NOMO-1 (cell line): ENCODE measurements at regions not wholly inside any gene's neighbourhood (a gene's known extent, or its start where the extent isn't known, plus 50 kb on each side); places are given as distances from the start of the nearest gene placed in this dataset.

Experiments used
- DNase-seq, 2 experiments: peaks; one replicate each; lab custom pipeline; 2025; ENCODE audit not compliant: unreplicated experiment in 2 of 2; lab: John Stamatoyannopoulos, UW

DNA sequence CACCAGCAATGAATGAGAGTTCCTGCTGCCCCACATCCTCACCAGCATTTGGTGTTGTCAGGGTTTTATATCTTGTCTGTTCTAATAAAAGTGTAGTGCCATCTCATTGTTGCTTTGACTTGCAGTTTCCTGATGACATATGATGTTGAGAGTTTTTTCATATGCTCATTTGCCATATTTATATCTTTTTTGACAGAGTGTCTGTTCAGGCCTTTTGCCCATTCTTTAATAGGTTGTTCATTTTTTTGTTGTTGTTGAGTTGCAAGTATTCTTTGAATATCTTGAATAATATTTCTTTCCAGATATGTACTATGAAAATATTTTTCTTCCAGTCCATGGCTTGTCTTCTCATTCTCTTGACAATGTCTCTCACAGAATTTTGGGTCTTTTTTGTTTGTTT is 111.7 kb upstream of the KCNJ15 start:
- no peak for DNase-seq

- DNase-seq = no peak
Observed at GRCh38 chr21:38147391-38147790, 109.4 kb upstream of the KCNJ15 start.

DNA sequence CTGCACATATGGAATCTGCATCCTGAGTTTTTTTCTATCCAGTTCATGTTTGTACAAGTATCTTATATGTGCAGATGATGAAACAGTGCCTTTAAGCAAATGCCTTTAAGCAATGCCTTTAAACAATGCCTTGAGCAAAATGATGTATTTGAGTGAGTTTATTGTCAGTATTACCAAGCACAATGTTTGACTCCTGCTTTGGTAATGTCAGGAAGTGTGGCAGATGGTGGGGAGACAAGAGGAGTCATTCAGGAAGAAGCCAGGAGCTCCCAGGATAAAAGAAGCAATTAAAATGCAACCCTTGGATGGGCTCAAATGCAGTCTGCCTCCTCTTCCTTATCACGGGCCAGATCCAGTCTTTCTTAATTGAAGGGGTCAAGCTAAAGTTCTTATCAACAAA is 108.7 kb upstream of the KCNJ15 start:
- DNase-seq = no peak

DNA sequence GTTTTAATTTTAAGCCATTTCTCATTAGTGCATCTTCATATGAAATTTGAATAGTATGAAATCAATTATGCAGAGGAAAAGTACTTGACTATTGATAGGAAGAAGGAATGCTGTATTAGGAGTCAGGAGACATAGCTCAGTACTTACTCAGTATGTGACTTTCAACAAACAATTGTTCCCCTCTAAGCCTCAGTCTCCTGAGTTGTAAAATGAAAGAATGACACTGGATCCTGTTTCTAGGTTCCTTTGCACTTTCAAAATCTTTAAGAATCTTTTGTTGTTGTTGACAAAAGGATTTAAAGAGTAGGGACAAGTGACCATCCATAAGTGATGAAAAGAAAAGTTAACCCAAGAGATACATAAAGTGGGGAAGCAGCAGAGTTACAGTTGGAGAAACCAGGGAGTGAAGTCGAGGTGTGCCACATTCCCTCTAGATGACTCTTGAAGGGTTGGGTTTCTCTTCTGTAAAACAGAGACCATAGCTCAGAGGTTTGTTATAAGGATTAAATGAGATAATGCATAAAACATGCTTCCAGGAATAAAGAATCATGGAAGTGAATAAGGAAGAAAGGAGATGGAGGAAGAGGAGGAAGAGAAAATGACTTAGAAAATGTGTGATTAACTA is 105.7 kb upstream of the KCNJ15 start:
- DNase-seq = no peak

DNA sequence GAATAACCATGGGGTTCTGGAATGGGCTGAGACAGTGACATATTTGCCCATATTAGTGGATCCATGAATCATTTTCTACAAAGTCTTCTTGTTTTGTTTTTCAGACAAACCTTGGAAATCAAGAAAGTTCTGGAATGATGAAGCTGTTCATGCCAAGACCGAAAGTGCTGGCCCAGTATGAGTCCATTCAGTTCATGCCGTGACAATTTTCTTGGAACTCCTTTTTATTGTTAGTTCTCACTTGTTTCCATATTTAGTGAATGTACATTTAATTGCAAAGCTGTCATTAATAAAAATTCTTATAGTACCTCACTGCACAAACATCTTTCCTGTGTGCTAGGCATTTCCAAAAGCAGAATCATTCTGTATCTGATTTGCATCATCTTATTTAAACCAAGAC is 100.6 kb upstream of the KCNJ15 start:
- DNase-seq = no peak

GRCh38 chr21:38159355-38159754 is 97.4 kb upstream of the KCNJ15 start:
- DNase-seq = peak; percentile 2 to 55

DNA sequence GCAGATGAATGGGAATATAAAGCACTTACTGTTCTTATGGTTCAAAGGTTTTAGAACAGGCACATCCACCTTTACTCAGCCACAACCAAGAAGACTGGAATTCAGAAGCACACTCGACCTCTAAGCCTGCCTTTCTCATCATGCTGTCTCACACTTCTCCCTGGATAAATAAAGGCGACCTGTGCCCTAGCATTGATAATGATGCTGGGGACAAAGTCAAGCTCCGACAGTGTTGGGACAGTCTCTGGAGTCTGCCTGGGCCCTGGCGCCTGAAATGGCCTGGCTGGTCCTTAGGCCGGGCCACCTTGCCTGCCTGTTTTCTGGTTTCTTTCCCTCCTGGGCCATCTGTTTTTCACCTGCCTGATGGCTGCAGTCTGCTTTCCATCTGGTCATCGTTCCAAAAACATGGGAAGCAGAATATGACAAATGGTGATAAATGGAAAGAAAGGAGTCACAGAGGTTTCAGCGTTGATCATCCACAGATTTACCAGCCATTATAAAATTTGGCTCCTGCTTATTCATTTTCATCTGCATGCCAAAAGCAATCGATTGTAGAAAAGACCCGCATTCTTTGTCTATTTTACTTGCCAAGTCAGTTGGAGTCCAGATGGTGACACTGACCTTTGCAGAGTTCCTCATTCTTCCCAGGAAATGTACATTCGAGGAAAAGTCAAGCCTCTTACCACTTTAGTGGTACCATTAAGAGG is 91.2 kb upstream of the KCNJ15 start:
- DNase-seq = no peak

DNA sequence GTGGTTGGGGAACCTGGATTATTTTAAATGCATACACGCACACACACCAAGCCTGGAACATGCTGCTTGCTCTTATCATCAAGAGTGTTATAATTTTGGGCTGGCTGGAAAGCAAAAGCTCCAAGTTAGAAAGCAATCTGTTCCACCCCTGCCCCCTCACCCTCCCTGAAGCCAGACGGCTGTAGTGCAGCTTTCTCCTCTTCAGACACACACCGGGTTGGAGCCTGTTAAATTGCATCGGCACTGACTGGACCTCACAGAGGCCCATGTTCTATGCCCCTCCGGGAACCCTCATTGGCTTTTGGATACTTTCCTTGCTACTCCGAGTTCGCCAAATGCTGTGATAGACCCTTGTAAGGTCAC is 90.6 kb upstream of the KCNJ15 start:
- no peak for DNase-seq

GRCh38 chr21:38167345-38167744 is 89.4 kb upstream of the KCNJ15 start:
- DNase-seq = no peak

GRCh38 chr21:38170283-38170682 is 86.5 kb upstream of the KCNJ15 start:
- no peak for DNase-seq

DNA sequence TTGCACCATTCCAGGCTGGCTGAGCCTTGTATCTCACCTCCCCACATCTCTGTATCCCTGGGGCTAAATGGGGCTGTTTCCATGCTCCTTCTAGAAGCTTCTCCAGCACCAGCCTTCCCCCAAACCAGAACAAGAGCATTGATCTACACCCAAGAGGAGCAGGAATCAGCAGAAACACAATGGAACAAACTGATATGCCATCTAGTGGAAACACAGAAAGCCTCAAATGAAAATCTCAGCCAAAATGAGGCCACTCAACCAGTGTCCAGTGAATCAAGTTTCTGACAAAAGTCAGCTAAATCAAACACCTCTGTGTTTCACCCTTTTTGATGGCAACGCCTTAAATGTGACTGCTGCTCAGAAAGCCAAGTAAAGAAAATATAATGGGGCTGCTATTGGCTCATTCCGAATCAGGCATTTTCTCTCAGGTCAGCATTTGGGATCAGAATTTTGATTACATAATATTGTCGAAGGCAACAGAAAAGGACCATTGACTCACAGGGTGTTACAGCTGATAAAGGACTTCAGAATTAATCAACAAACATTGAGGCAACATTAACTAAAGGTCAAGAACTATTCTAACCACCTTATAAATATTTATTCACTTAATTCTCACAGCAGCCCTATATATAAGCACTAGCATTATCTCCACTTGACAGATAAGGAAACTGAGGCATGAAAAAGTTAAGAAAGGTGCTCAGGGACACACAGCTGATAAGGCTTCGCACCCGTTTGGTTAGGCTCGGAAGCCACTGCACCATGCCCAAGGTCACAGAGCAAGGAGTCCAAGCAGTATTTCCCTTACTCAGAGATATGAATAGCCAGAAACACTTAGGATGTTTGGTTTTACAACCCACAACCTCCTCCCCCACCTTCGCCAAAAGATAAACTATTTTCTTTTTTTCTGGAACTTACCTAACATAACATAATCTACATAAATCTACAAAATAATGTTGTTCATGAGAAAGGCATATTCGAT is 85.8 kb upstream of the KCNJ15 start:
- no peak for DNase-seq

DNA sequence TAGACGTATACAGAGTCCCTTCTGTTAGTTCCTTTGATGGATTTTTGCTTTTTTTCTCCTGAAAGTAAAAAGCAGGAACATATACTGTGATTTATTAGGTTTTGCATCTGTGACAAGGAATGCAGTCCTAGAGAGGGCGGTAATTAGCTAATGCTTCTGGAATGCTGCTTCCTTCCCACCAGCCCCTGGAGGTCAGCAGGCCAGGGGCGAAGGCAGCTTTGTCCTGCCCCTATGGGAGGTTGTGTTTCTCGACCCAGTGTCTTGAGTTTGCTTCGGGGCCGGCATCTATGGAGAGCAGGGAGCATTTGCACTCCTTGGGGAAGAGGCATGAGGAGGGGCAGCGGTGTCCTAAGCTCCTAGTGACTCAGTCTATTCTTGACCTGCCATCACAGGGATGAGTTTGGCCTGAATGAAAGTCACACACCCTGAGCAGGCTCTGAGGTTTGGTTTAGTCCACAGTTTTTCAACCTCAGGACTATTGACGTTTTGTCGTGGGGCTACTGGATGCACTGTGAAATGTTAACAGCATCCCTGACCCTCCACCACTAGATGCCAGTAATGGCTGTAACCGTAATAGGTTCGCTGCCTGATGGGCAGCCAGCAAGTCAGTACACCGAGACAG is 85.0 kb upstream of the KCNJ15 start:
- no peak for DNase-seq

- DNase-seq = no peak
Observed at GRCh38 chr21:38173276-38174035, 83.3 kb upstream of the KCNJ15 start.

DNA sequence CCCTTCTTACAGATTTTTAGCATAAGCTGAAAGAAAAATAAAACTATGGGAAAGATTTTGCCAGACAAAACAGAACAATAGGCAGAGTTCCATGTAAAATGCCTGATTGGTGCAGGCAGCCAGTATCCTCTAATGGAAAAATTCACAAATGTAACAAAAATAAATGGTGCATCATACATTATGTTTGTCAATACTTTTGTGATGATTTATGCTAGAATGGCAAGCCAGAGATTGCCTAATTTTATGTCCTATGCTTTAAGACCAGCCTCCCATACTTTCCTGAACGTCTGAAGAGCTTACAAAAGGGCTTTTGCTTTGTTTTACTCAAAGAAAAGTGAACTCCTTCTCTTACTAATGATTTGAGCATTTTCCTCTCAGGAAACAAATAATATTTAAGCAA is 81.5 kb upstream of the KCNJ15 start:
- no peak for DNase-seq

DNA sequence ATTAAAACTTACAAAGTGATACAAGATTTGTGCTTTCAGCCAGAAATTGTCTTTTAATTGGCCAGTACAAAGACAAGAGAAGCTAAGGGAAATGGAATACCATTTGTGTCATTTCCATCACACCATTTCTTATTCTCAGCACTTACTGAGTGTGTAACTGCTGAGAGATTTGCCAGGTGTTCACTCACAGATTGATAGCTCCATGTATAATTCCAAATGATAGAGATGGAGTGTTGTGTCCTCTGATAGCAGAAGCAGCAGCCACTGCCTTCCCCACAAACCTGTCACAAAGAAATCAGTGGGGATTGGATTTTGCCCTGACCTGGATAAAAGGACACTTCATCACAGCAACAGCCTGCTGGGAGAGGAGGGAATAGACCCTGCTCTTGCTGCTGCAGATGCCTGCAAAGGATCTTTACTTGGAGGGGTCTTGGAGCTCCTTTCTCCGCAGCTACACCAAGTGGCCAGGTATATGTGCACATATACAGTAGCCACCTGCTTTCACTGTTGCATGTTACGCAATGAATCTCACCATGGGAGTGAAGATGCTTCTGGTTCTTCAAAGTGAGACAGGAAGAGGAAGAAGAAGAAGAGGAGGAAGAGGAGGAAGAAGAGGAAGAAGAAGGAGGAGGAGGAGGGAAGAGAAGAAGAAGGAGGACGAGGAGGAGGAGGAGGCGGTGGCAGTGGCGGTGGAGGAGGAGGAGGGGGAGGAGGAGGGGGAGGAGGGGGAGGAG is 78.7 kb upstream of the KCNJ15 start:
- no peak for DNase-seq

DNA sequence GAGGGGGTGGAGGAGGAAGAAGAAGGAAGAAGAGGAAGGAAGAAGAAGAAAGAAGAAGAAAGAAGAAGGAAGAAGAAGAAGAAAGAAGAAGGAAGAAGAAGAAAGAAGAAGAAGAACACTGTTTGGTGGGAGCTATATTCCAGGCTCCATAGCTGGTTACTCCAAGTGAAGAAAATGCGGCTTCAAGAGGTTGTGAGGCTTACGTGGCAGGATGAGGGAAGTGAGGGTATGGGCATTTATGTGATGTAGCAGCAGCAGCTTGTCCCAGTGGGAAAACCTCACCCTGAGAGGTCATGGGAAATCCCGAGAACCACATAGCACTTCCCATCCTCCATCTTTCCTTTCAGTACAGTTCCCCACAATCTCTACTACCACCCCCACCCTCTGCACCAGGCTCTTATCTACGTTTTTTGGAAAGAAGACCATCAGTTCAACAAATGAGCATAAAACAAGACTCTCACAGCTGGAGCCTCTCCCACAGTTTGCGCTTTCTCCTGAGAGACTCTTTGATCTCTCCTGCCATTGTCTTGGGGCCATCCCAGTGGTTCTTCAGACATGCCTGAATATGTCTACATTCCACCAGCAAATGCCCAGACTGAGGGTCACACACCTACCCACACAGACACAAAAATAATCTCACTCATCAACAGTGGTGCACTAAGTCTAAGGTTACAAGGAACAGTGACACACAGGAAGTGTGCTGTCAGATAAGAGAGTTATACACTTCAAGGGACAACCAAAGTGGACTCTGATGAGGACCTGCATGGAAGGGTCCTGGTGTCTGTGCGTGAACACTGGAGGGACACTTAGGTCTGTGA is 77.9 kb upstream of the KCNJ15 start:
- DNase-seq = no peak

DNA sequence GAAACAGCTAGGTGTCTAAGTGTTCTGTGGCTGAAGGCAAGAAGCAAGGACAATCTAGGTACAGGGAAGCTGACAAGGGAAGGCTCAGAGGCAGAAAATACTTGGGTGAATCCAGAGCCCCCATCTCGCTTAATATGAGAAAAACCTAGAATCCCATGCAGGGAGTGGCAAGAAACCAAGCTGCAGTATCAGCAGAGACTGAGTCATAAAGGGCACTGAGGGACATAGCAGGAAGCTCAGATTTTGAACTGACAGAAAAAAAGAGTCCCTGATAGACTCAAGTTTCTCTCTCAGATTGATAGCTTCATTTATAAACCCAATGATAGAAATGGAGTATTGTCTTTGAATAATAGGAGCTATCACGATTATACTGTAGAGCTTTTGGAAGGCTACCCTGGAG is 77.3 kb upstream of the KCNJ15 start:
- no peak for DNase-seq

- DNase-seq = no peak
Observed at GRCh38 chr21:38181096-38181495, 75.7 kb upstream of the KCNJ15 start.

DNA sequence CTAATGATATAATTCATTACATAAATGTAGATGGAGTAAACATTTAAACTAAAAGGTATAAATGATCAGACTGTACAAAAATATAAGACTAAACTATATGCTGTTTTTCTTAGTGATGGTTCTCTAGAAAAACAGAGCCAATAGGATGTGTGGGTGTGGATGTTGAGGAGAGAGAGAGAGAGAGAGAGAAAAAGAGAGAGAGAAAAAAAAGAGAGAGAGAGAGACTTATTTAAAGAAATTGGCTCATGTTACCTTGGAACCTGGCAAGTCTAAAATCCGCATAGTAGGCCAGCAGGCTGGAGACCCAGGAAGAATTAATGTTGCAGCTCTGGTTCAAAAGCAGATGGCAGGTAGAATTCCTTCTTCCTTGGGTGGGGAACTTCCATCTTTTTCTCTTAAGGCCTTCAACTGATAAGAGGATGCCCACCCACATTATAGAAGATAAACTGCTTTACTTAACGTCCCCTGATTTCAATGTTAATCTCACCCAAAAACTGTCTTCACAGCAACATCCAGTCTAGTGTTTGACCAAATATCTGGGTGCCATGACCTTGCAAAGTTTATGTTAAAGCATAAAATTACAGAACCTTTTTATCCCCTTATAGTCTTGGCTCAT is 74.3 kb upstream of the KCNJ15 start:
- no peak for DNase-seq
